ENCODE measurements at regions not wholly inside any gene's neighbourhood (a gene's known extent, or its start where the extent isn't known, plus 50 kb on each side); places are given as distances from the start of the nearest gene placed in this dataset.
"Not testable (repeated sequence)": the region's sequence is repeated elsewhere in the genome, so short reads cannot be mapped to it uniquely, and the experiment has no call there.

DNA sequence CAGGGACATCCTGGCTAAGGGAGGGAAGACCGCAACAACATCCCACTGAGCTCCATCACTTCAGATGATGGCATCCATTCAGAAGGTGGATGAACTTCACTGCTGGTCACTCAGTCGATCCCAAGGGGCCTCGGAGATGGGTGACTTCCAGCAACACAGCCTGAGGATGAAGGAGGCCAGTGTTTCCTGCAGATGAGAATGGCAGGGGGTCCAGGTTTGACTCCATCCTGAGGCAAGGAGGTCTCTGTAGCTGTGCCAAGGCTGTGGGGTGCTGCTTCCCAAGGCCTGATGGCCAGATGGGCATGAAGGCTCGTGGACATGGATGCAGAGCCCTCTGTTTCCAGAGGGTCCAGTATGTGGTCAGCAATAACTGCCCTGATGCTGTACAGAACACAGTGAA, 2693.4 kb upstream of the DEFB115 start:
- TF ChIP-seq, protein P1, sequence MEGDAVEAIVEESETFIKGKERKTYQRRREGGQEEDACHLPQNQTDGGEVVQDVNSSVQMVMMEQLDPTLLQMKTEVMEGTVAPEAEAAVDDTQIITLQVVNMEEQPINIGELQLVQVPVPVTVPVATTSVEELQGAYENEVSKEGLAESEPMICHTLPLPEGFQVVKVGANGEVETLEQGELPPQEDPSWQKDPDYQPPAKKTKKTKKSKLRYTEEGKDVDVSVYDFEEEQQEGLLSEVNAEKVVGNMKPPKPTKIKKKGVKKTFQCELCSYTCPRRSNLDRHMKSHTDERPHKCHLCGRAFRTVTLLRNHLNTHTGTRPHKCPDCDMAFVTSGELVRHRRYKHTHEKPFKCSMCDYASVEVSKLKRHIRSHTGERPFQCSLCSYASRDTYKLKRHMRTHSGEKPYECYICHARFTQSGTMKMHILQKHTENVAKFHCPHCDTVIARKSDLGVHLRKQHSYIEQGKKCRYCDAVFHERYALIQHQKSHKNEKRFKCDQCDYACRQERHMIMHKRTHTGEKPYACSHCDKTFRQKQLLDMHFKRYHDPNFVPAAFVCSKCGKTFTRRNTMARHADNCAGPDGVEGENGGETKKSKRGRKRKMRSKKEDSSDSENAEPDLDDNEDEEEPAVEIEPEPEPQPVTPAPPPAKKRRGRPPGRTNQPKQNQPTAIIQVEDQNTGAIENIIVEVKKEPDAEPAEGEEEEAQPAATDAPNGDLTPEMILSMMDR (IDR thresholded peaks at IDR 0.05; ENCODE audit: insufficient read depth, low read depth, low read length) = not testable (repeated sequence)
- not testable (repeated sequence) for TF ChIP-seq EZH2 (IDR thresholded peaks at IDR 0.05; ENCODE audit: insufficient read depth, low read length)

All from astrocyte (in vitro differentiated cells and primary cell).